GM10266 (cell line): ENCODE measurements at regions not wholly inside any gene's neighbourhood (a gene's known extent, or its start where the extent isn't known, plus 50 kb on each side); places are given as distances from the start of the nearest gene placed in this dataset.

Experiments
- DNase-seq: peaks from one replicate; pipeline ENCODE4 v3.0.0; 2012; ENCODE audit errors: extremely low spot score
- CTCF ChIP-seq: IDR thresholded peaks from 2 replicates; pipeline ENCODE4 v1.5.1; 2012; ENCODE audit warnings: mild to moderate bottlenecking, low read depth; ENCODE audit not compliant: control insufficient read depth, insufficient read depth; ENCODE audit errors: missing control alignments

GRCh38 chr4:116811730-116812129 lies 273.6 kb downstream of the TRAM1L1 start:
- DNase-seq = no peak
- TF ChIP-seq CTCF = no peak

- no peak for DNase-seq
- TF ChIP-seq CTCF = no peak
Measured at GRCh38 chr4:116796022-116796421, 289.4 kb downstream of the TRAM1L1 start.

GRCh38 chr4:116788723-116789122 lies 296.7 kb downstream of the TRAM1L1 start:
- TF ChIP-seq CTCF = no peak
- DNase-seq = no peak

GRCh38 chr4:116755051-116755450 lies 330.3 kb downstream of the TRAM1L1 start:
- DNase-seq = no peak
- TF ChIP-seq CTCF = no peak

- DNase-seq = no peak
- TF ChIP-seq CTCF = no peak
Measured at GRCh38 chr4:116752027-116752426, 333.3 kb downstream of the TRAM1L1 start.

- no peak for TF ChIP-seq CTCF
- DNase-seq = no peak
Measured at GRCh38 chr4:116736756-116737155, 348.6 kb downstream of the TRAM1L1 start.

GRCh38 chr4:116734178-116734577 lies 351.2 kb downstream of the TRAM1L1 start:
- no peak for DNase-seq
- TF ChIP-seq CTCF = no peak
